Keratinocyte (primary cell): ENCODE measurements at regions not wholly inside any gene's neighbourhood (a gene's known extent, or its start where the extent isn't known, plus 50 kb on each side); places are given as distances from the start of the nearest gene placed in this dataset.

Experiments used
- DNase-seq: peaks from one replicate; pipeline ENCODE4 v3.0.0-alpha.2; 2011; ENCODE audit warnings: low read depth, missing footprints, low spot score
- FAIRE-seq: peaks from 2 replicates; lab custom pipeline; 2011; peaks lifted over from hg19 to GRCh38; lab: Jason Lieb, UNC
- H2AFZ ChIP-seq: 2 replicates; pipeline ENCODE4 v1.6.0; 2012; ENCODE audit warnings: low read length, control low read depth, inconsistent platforms; ENCODE audit not compliant: control insufficient read depth
- H3K27ac ChIP-seq: 2 replicates; pipeline ENCODE4 v1.5.1; 2011; ENCODE audit warnings: low read length; ENCODE audit not compliant: control insufficient read depth, insufficient read depth
- H3K27me3 ChIP-seq: 3 replicates; pipeline ENCODE4 v1.6.0; 2011; ENCODE audit warnings: low read length; ENCODE audit not compliant: control insufficient read depth, insufficient read depth; ENCODE audit errors: extremely low read depth
- H3K36me3 ChIP-seq, 2 experiments: 2 replicates in 1 of 2; 3 replicates in 1 of 2; pipeline ENCODE4 v1.5.1; 2011; ENCODE audit warnings: low read length in 2 of 2, mild to moderate bottlenecking in 1 of 2; ENCODE audit not compliant: control insufficient read depth in 2 of 2, insufficient read depth in 2 of 2; ENCODE audit errors: extremely low read depth in 1 of 2
- H3K4me1 ChIP-seq: 3 replicates; pipeline ENCODE4 v1.5.1; 2011; ENCODE audit warnings: low read length; ENCODE audit not compliant: control insufficient read depth, insufficient read depth; ENCODE audit errors: extremely low read depth
- H3K4me2 ChIP-seq: 3 replicates; pipeline ENCODE4 v1.6.0; 2011; ENCODE audit warnings: low read depth, low read length; ENCODE audit not compliant: control insufficient read depth, insufficient read depth; ENCODE audit errors: extremely low read depth
- H3K4me3 ChIP-seq, 3 experiments: fragments of 200-600 bp in 1 of 3; sonication (generic) in 1 of 3; 2 replicates in 2 of 3; 3 replicates in 1 of 3; pipeline ENCODE4 v1.5.1; 2011 to 2016; ENCODE audit warnings: low read length in 3 of 3, mild to moderate bottlenecking in 3 of 3, control low read depth in 2 of 3, inconsistent platforms in 1 of 3, low read depth in 1 of 3, mixed read lengths in 1 of 3, mixed run types in 1 of 3, moderate library complexity in 1 of 3; ENCODE audit not compliant: control insufficient read depth in 2 of 3, insufficient read depth in 2 of 3; ENCODE audit errors: extremely low read depth in 1 of 3
- H3K79me2 ChIP-seq: 2 replicates; pipeline ENCODE4 v1.6.0; 2012; ENCODE audit warnings: low read length; ENCODE audit not compliant: control insufficient read depth, insufficient read depth
- H3K9ac ChIP-seq: 3 replicates; pipeline ENCODE4 v1.6.0; 2011; ENCODE audit warnings: low read length; ENCODE audit not compliant: control insufficient read depth, insufficient read depth; ENCODE audit errors: extremely low read depth
- H3K9me1 ChIP-seq: 3 replicates; pipeline ENCODE4 v1.6.0; 2011; ENCODE audit warnings: low read length; ENCODE audit not compliant: control insufficient read depth, insufficient read depth; ENCODE audit errors: extremely low read depth
- H3K9me3 ChIP-seq: 2 replicates; pipeline ENCODE4 v1.5.1; 2012; ENCODE audit warnings: low read depth, low read length; ENCODE audit not compliant: control insufficient read depth
- H4K20me1 ChIP-seq: 3 replicates; pipeline ENCODE4 v1.6.0; 2011; ENCODE audit warnings: low read length; ENCODE audit not compliant: control insufficient read depth, insufficient read depth; ENCODE audit errors: extremely low read depth
- EZH2 ChIP-seq: IDR thresholded peaks from one replicate; pipeline ENCODE4 v1.6.1; 2012; ENCODE audit warnings: inconsistent platforms, mild to moderate bottlenecking, low read length, moderate library complexity
- dilution Hi-C: fragments of 300-500 bp; cut with MboI; formaldehyde crosslinking; loops from one replicate; pipeline ENCODE4 v1.7.0; 2020; ENCODE audit warnings: low sequenced_read_pairs; ENCODE audit not compliant: extremely low pct_ligation_motif_present
- TF ChIP-seq, protein P1 (sequence below), 3 experiments: IDR thresholded peaks in 1 of 3; conservative IDR thresholded peaks in 1 of 3; optimal IDR thresholded peaks in 1 of 3; 2 replicates in 2 of 3; 3 replicates in 1 of 3; pipeline versions ENCODE3 to v1.5.1; 2011; ENCODE audit warnings: low read length in 3 of 3, mild to moderate bottlenecking in 3 of 3, moderate library complexity in 2 of 3, control low read depth in 1 of 3, inconsistent platforms in 1 of 3; ENCODE audit not compliant: insufficient read depth in 2 of 3; ENCODE audit errors: extremely low read depth in 1 of 3

DNA sequence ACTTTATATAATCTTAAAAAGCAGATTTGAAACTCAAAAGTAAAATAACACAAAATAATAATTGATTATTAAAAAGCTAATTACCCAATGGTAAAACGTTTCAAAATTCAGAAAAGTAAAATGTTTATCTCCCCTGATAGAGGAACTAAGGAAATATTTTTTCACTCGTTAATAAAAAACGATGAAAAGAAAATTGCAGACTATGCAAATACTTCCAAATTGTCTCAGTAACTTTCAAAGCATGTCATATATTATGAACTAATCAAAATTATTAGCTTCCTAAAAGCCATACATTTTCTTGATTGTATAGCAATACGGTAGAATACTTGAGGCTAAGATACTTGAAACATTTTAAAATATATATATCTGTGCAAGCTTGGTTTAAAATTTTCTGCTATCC lies 366.3 kb downstream of the TLL1 start:
- no peaks in the 10 kb centered on the region for H3K9me3 ChIP-seq
- H3K9ac ChIP-seq: no peak overlapping the region
- H2AFZ ChIP-seq: no peak overlapping the region
- no peaks in the 10 kb centered on the region for H4K20me1 ChIP-seq
- FAIRE-seq: no peak
- no peaks in the 10 kb centered on the region for H3K79me2 ChIP-seq
- dilution Hi-C loops: no loop called here
- no peak overlapping the region for H3K4me2 ChIP-seq
- DNase-seq: no peak
- no peaks in the 10 kb centered on the region for H3K36me3 ChIP-seq
- TF ChIP-seq, protein P1, sequence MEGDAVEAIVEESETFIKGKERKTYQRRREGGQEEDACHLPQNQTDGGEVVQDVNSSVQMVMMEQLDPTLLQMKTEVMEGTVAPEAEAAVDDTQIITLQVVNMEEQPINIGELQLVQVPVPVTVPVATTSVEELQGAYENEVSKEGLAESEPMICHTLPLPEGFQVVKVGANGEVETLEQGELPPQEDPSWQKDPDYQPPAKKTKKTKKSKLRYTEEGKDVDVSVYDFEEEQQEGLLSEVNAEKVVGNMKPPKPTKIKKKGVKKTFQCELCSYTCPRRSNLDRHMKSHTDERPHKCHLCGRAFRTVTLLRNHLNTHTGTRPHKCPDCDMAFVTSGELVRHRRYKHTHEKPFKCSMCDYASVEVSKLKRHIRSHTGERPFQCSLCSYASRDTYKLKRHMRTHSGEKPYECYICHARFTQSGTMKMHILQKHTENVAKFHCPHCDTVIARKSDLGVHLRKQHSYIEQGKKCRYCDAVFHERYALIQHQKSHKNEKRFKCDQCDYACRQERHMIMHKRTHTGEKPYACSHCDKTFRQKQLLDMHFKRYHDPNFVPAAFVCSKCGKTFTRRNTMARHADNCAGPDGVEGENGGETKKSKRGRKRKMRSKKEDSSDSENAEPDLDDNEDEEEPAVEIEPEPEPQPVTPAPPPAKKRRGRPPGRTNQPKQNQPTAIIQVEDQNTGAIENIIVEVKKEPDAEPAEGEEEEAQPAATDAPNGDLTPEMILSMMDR (optimal IDR thresholded peaks at IDR 0.05 in 1 of 3, IDR thresholded peaks at IDR 0.05 in 1 of 3, conservative IDR thresholded peaks at IDR 0.05 in 1 of 3; ENCODE audit: extremely low read depth in 1 of 3, insufficient read depth in 2 of 3, low read length in 3 of 3): no peak
- no peak for TF ChIP-seq EZH2
- no peaks in the 10 kb centered on the region for H3K27me3 ChIP-seq
- H3K27ac ChIP-seq: no peak overlapping the region
- no peaks in the 10 kb centered on the region for H3K9me1 ChIP-seq
- no peak overlapping the region for H3K4me3 ChIP-seq
- no peaks in the 10 kb centered on the region for H3K4me1 ChIP-seq

DNA sequence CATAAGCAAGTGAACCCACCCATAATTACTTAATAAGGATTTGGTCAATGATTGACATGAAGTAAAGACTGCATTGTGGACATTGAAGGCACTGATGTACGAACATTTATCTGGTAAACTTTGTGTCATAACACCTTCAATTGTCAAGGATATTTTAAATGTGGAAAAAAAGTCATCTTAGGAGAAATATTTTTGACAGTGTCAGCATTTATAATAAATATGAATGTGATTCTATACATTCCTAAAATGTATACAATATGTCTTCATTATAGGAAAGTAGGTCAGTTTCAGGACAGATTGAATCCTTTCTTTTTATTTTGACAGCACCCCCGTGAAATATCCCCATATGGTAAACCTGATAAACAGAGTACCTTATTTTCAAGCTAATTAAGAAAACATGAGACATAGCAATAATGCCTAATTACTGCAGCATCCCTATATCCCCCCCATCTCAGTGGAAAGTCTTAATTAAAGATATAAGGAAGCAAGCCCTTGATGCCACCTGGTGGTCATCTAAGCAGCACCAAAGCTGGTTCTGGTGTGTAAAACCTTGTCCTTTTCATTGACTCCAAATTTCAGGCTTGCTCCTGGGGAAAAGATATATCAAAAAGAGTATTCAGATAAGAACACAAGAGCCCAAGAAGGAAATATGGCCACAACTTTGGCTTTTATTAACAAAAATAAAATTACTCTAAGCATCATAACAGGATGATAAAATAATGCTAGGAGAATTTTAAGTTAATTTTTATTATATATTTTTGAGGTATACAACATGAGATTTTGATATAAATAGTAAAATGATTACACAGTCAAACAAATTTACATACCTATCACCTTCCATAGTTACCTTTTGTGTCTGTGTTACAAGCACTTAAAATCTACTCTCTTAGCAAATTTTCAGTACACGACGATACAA lies 379.7 kb downstream of the TLL1 start:
- TF ChIP-seq, protein P1 (optimal IDR thresholded peaks at IDR 0.05 in 1 of 3, IDR thresholded peaks at IDR 0.05 in 1 of 3, conservative IDR thresholded peaks at IDR 0.05 in 1 of 3; ENCODE audit: extremely low read depth in 1 of 3, insufficient read depth in 2 of 3, low read length in 3 of 3): peak; percentile 51 to 77 (median 59)
- TF ChIP-seq EZH2: no peak
- dilution Hi-C loops: no loop called here
- Histone ChIP-seq H3K9ac (no peak overlapping the region), H3K4me3 (no peak overlapping the region), H3K9me1 (no peaks in the 10 kb centered on the region), H3K27me3 (no peaks in the 10 kb centered on the region), H3K9me3 (no peaks in the 10 kb centered on the region), H3K36me3 (no peaks in the 10 kb centered on the region), H4K20me1 (no peaks in the 10 kb centered on the region), H2AFZ (no peak overlapping the region), H3K27ac (no peak overlapping the region), H3K4me1 (no peaks in the 10 kb centered on the region), H3K4me2 (no peak overlapping the region), H3K79me2 (no peaks in the 10 kb centered on the region)
- DNase-seq (no peak), FAIRE-seq (no peak)
